Neural crest cell (in vitro differentiated cells): ENCODE measurements at regions not wholly inside any gene's neighbourhood (a gene's known extent, or its start where the extent isn't known, plus 50 kb on each side); places are given as distances from the start of the nearest gene placed in this dataset.

Source experiments
- DNase-seq: peaks from one replicate; pipeline ENCODE4 v3.0.0; 2021; ENCODE audit warnings: low read depth, mixed read lengths, low spot score
- H3K27ac Mint-ChIP-seq: one replicate; pipeline ENCODE4 v1.8.0; 2021; ENCODE audit warnings: mild to moderate bottlenecking, mixed read lengths; ENCODE audit not compliant: unreplicated experiment
- H3K27me3 Mint-ChIP-seq: 2 replicates; pipeline ENCODE4 v1.8.0; 2021; ENCODE audit warnings: low read depth, mild to moderate bottlenecking, mixed read lengths
- H3K36me3 Mint-ChIP-seq: 2 replicates; pipeline ENCODE4 v1.8.0; 2021; ENCODE audit warnings: low read depth, mild to moderate bottlenecking, mixed read lengths
- H3K4me1 Mint-ChIP-seq: 2 replicates; pipeline ENCODE4 v1.8.0; 2021; ENCODE audit warnings: mixed read lengths
- H3K4me3 Mint-ChIP-seq: one replicate; pipeline ENCODE4 v1.8.0; 2021; ENCODE audit warnings: mild to moderate bottlenecking, mixed read lengths
- H3K9me3 Mint-ChIP-seq: 2 replicates; pipeline ENCODE4 v1.8.0; 2021; ENCODE audit warnings: mixed read lengths
- CTCF ChIP-seq: fragments of 200-600 bp; sonication (generic); conservative IDR thresholded peaks from 2 replicates; pipeline ENCODE4 v1.5.0; 2021; ENCODE audit warnings: antibody characterized with exemption, mild to moderate bottlenecking

- no peak for DNase-seq
- Mint-ChIP-seq H3K4me3 (no peak overlapping the region), H3K27me3 (no peaks in the 10 kb centered on the region), H3K4me1 (no peaks in the 10 kb centered on the region), H3K9me3 (no peaks in the 10 kb centered on the region), H3K36me3 (no peaks in the 10 kb centered on the region), H3K27ac (no peak overlapping the region)
- TF ChIP-seq CTCF: no peak
These were observed 1076.4 kb downstream of the HACE1 start for GRCh38 chr6:103783329-103783728.

GRCh38 chr6:103769431-103769830, 1090.3 kb downstream of the HACE1 start:
- no peaks in the 10 kb centered on the region for H3K9me3 Mint-ChIP-seq
- no peaks in the 10 kb centered on the region for H3K27me3 Mint-ChIP-seq
- H3K4me3 Mint-ChIP-seq: no peak overlapping the region
- no peak for TF ChIP-seq CTCF
- DNase-seq: no peak
- no peaks in the 10 kb centered on the region for H3K36me3 Mint-ChIP-seq
- H3K4me1 Mint-ChIP-seq: no peaks in the 10 kb centered on the region
- H3K27ac Mint-ChIP-seq: no peak overlapping the region

- Mint-ChIP-seq H3K27me3 (no peaks in the 10 kb centered on the region), H3K4me3 (no peak overlapping the region), H3K9me3 (no peaks in the 10 kb centered on the region), H3K4me1 (no peaks in the 10 kb centered on the region), H3K27ac (no peak overlapping the region), H3K36me3 (no peaks in the 10 kb centered on the region)
- DNase-seq: no peak
- no peak for TF ChIP-seq CTCF
These were observed 1109.1 kb downstream of the HACE1 start for GRCh38 chr6:103750603-103751002.

GRCh38 chr6:103734016-103734415, 1125.7 kb downstream of the HACE1 start:
- Mint-ChIP-seq H3K36me3 (no peaks in the 10 kb centered on the region), H3K4me1 (no peaks in the 10 kb centered on the region), H3K9me3 (peaks cover 3% of the 10 kb centered on the region), H3K27me3 (peaks cover 7% of the 10 kb centered on the region), H3K27ac (no peak overlapping the region), H3K4me3 (no peak overlapping the region)
- no peak for DNase-seq
- TF ChIP-seq CTCF: no peak

- peak; percentile 46 for TF ChIP-seq CTCF
- Mint-ChIP-seq H3K4me3 (no peak overlapping the region), H3K27me3 (no peaks in the 10 kb centered on the region), H3K4me1 (no peaks in the 10 kb centered on the region), H3K27ac (no peak overlapping the region), H3K36me3 (no peaks in the 10 kb centered on the region), H3K9me3 (no peaks in the 10 kb centered on the region)
- no peak for DNase-seq
These were observed 1130.1 kb downstream of the HACE1 start for GRCh38 chr6:103729658-103730057.
